GM11168 (cell line): ENCODE measurements at regions not wholly inside any gene's neighbourhood (a gene's known extent, or its start where the extent isn't known, plus 50 kb on each side); places are given as distances from the start of the nearest gene placed in this dataset.

ENCODE experiments used
- in situ Hi-C: fragments of 300-500 bp; cut with MboI; formaldehyde crosslinking; loops from one replicate; pipeline ENCODE4 v1.12.0; 2022; ENCODE audit warnings: low sequenced_read_pairs; ENCODE audit not compliant: unreplicated experiment

- in situ Hi-C loops: no loop called here
These were observed 100.6 kb downstream of the ENGASE start for GRCh38 chr17:79174905-79175856.

- in situ Hi-C loops: no loop called here
These were observed 99.7 kb downstream of the ENGASE start for GRCh38 chr17:79174193-79174765.

GRCh38 chr17:79171188-79171587 is 96.6 kb downstream of the ENGASE start:
- in situ Hi-C loops: no loop called here

GRCh38 chr17:79169861-79170260 is 95.2 kb downstream of the ENGASE start:
- in situ Hi-C loops: no loop called here

- in situ Hi-C loops: no loop called here
These were observed 94.7 kb downstream of the ENGASE start for GRCh38 chr17:79169366-79169765.

- in situ Hi-C loops: no loop called here
These were observed 93.9 kb downstream of the ENGASE start for GRCh38 chr17:79168486-79169055.

GRCh38 chr17:79167486-79167885 is 92.9 kb downstream of the ENGASE start:
- in situ Hi-C loops: no loop called here

GRCh38 chr17:79165756-79166473 is 91.3 kb downstream of the ENGASE start:
- in situ Hi-C loops: no loop called here

GRCh38 chr17:79164913-79165695 is 90.5 kb downstream of the ENGASE start:
- in situ Hi-C loops: no loop called here

GRCh38 chr17:79164408-79164807 is 89.8 kb downstream of the ENGASE start:
- in situ Hi-C loops: no loop called here

- in situ Hi-C loops: no loop called here
These were observed 88.4 kb downstream of the ENGASE start for GRCh38 chr17:79163071-79163470.

GRCh38 chr17:79162012-79162963 is 87.7 kb downstream of the ENGASE start:
- in situ Hi-C loops: no loop called here

GRCh38 chr17:79160980-79161636 is 86.5 kb downstream of the ENGASE start:
- in situ Hi-C loops: no loop called here

GRCh38 chr17:79159926-79160325 is 85.3 kb downstream of the ENGASE start:
- in situ Hi-C loops: no loop called here

GRCh38 chr17:79159471-79159870 is 84.8 kb downstream of the ENGASE start:
- in situ Hi-C loops: no loop called here

GRCh38 chr17:79156463-79157095 is 82.0 kb downstream of the ENGASE start:
- in situ Hi-C loops: no loop called here

GRCh38 chr17:79155701-79156100 is 81.1 kb downstream of the ENGASE start:
- in situ Hi-C loops: no loop called here
